ENCODE measurements at regions not wholly inside any gene's neighbourhood (a gene's known extent, or its start where the extent isn't known, plus 50 kb on each side); places are given as distances from the start of the nearest gene placed in this dataset.
"Not testable (repeated sequence)": the region's sequence is repeated elsewhere in the genome, so short reads cannot be mapped to it uniquely, and the experiment has no call there.

DNA sequence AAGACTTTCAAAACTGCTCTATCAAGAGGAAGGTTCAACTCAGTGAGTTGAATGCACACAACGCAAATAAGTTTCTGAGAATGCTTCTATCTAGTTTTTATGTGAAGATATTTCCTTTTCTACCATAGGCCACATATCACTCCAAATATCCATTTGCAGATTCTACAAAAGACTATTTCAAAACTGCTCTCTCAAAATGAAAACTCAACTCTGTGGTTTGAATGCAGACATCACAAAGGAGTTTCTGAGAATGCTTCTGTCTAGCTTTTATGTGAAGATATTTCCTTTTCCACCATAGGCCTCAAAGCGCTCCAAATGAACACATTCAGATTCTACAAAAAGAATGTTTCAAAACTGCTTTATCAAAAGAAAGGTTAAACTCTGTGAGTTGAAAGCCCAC is 1093.1 kb upstream of the DEFB115 start:
- not testable (repeated sequence) for DNase-seq

DNA sequence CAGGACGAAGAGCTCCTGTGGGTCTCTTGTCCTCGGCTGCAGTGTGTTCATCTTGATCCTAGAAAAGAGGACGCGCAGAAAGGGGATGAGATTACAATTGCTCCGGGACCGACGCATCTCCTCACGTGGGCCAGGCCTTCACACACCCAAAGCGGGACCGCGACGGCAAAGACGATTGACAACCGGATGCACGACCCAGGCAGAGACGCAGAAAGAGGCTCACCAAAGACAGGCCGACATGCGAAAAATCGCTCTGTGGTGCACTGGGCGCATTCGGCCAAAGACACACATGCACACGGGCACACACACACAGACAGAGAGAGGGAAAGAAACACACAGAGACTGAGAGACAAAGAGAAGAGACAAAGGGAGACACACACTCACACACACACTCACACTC is 1089.9 kb upstream of the DEFB115 start:
- no peak for DNase-seq

DNA sequence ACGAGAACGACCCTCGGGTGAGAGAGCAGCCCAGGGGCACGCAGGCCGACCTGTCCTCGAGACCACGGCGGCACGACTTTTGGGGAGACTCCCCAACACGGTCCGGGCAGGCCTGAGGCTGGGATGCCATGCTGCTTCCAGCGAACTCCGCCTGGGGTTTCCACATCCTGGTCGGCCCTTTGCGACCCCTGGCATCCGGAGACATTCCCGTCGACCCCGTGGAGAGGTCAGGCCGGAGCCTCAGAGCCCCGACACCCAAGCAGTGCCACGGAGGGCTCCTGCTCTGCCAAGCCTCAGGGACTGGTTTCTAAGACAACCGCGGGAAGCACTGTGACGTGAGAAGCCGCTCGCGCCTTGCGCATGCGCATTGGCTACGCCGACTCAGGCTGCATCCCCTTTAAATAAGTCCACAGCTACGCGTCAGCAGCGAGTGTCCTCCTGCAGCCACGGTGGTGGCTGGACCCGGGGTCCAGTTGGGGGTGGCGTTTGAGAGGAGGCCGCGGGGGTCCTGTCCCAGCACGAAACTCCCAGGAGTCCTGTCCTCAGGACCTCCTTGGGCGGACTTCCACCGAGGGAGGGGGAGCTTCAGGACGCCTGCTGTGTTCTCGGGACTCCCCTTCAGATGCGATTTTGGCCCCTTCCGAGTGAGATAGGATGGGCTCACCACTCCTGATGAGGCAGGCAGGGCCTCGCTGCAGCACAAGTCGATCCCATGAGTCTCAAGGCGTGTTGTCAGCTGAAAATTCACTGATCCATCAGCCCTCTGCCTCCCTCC is 1089.3 kb upstream of the DEFB115 start:
- peak; percentile 23 for DNase-seq

DNA sequence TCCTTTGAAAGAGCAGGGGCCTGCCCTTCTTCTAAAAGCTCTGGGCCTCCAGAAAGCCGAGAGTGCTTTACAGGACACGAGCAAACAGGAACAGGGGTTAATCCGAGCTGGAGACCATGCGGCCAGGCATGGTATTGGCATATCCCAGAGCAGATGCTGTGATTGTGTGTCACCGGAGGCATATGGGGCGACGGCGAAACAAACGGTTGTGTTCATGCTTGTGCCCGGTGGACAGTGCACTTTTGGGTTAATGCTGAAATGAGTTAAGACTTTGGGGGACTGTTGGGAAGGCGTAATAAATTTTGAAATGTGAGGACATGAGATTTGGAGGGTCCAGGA is 1088.7 kb upstream of the DEFB115 start:
- DNase-seq: no peak

DNA sequence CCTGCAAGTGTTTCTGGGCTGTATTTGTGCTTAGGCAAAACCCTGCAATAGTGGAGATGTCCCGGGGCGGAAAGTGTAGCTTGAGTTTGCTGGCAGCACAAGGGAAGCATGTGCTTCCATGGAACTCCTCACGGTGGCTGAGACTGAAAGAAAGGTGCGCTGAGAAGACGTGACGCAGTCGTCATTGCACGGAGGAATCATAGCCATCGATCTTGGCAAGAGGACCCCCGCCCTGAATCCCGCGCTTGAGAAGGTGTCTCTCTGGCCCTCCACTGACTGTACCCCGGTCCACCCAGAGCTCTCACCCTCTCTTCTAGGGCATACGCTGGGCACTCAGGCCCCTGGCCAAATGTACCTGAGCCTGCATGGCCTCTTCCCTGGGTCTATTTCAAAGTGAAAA is 1081.8 kb upstream of the DEFB115 start:
- DNase-seq: no peak

DNA sequence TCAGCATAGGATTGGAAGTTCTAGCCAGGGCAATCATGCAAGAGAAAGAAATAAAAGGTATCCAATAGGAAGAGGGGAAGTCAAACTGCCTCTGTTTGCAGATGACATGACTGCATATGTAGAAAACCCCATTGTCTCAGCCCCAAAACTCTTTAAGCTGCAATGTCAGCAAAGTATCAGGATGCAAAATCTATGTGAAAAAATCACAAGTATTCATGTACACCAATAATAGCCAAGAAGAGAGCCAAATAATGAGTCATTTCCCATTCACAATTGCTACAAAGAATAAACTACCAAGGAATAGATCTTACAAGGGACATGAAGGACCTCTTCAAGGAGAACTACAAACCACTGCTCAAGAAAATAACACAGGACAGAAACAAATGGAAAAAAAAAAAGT is 1074.3 kb upstream of the DEFB115 start:
- DNase-seq: not testable (repeated sequence)

DNA sequence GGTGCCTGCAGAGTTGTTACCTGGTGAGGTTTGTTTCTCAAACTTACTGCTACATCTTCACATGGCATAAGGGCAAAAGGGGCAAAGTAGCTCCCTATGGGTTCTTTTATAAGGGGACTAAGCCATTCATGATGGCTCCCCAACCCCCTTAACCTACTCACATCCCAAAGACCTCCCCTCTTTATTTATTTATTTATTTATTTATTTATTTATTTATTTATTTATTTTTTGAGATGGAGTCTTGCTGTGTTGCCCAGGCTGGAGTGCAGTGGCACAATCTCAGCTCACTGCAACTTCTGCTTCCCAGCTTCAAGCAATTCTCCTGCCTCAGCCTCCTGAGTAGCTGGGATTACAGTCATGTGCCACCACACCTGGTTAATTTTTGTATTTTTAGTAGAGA is 1065.7 kb upstream of the DEFB115 start:
- DNase-seq: not testable (repeated sequence)

DNA sequence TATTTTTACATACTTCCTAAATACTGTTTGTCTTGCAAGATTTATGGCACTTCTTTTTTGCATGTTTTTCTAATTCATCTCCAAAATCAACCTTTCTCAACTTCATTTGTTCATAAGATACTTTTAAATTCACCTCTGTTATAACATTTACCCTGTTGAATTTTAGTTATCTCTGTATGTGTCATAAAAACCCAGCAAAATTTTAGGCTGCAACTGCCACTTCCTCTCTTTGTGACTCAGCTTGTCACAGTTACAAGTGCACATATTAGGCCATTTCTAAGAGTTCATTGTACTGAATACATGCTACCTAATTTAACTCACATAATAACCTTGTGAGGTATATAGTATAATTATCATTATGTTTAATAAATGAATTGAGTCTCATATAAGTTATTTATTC is 1023.0 kb upstream of the DEFB115 start:
- peak; percentile 63 for DNase-seq

DNA sequence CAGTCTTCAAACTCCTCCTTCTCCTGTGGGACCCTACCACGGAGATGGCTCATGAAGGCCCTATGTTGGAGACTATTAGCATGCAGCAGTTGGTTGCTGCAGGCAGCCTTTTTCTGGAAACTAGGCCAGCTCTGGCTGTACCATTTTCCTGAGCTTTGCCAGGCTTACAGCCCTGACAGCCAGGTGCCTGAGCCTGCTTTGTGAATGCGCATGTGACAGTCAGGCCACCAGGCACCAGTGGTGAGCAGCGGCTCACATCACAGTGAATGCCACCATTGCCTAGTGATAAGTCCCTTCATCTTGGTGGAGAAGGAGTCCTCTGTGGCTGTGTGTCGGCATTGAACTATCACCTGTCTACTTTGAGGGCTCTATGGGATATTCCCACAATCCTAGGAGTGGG is 982.4 kb upstream of the DEFB115 start:
- DNase-seq: not testable (repeated sequence)

DNA sequence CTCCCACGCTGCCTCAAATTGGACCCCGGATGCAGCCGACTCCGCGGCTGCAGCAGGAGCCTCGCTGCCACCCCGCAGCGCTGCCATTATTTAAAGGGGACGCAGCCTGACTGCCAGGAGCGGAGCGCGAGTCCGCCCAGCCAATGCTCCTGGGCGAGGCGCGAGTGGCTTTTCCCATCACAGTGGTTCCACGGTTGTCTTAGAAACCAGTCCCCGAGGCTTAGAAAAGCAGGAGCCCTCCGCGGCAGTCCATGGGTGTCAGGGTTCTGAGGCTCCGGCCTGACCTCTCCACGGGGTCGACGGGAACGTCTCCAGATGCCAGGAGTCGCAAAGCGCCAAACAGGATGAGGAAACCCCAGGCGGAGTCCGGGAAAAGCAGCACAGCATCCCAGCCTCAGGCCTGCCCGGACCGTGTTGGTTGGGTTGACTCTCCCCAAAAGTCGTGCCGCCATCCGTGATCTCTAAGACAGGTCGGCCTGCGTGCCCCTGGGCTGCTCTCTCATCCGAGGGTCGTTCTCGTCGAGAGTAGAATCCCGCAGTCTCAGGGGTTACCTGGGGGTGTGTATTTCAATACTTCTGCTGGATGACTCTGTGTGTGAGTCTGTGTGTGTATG is 975.8 kb upstream of the DEFB115 start:
- DNase-seq: no peak

DNA sequence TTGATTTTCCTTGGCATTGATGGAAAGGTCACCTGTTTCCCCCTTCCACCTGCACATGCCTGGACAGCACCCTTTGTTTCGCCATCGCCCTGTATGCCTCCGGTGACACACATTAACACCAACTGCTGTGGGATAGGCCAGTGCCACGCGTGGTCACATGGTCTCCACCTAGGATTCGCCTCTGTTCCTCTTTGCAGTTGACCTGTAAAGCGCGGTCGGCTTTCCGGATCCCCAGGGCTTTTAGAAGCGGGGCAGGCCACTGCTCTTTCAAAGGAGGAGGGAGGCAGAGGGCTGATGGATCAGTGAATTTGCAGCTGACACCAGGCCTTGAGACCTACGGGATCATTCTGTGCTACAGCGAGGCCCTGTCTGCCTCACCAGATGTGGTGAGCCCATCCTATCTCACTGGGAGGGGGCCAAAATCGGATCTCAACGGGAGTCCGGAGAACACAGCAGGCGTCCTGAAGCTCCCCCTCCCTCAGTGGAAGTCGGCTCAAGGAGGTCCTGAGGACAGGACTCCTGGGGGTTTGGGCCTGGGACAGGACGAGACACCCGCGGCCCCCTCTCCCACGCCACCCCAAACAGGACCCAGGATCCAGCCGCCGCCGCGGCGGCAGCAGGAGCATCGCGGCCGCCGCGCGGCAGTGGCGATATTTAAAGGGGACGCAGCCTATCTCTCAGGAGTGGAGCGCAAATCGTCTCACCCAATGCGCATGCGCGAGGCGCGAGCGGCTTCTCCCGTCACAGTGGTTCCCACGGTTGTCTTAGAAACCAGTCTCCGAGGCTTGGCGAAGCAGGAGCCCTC is 973.8 kb upstream of the DEFB115 start:
- DNase-seq: peak; percentile 86

DNA sequence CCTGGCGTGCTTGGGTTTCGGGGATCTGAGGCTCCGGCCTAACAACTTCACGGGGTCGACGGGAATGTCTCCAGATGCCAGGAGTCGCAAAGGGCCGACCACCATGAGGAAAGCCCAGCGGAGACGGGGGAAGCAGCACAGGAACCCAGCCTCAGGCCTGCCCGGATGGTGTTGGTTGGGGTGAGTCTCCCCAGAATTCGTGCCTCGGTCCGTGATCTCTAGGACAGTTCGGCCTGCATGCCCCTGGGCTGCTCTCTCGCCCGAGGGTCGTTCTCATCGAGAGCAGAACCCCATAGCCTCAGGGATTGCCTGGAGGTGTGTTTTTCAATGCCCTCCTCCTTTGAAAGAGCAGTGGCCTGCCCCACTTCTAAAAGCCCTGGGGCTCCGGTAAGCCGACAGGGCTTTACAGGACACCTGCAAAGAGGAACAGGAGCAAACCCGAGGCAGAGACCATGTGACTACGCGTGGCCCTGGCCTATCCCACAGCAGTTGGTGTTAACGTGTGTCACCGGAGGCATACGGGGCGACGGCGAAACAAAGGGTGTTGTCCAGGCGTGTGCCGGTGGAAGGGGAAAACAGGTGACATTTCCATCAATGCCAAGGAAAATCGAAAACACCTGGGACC is 973.1 kb upstream of the DEFB115 start:
- DNase-seq: no peak

DNA sequence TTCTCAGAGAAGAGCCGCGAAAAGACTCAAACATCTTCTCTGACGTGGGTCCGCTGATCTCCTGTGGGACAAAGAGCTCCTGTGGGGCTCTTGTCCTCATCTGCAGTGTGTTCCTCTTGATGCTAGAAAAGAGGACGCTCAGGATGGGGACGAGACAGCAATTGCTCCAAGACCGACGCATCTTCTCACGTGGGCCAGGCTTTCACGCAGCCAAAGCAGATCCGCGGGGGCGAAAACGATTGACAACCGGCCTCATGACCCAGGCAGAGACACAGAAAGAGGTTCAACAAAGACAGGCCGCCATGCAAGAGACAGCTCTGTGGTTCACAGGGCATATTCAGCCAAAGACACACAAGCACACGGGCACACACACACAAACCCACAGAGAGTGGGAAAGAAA is 971.8 kb upstream of the DEFB115 start:
- DNase-seq: no peak

DNA sequence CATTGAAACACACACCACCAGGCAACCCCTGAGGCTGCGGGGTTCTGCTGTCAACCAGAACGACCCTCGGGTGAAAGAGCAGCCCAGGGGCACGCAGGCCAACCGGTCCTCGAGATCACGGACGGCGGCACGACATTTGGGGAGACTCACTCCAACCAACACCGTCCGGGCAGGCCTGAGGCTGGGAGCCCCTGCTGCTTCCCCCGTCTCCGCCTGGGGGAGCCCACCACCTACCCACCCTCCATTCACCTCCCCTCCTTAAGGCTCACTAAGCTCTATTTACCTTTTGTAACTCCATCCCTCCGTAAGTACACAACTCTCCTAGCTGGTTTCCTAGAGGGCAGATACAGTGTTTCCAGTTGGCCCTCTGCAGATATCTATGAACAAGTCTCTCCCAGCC is 971.3 kb upstream of the DEFB115 start:
- no peak for DNase-seq

DNA sequence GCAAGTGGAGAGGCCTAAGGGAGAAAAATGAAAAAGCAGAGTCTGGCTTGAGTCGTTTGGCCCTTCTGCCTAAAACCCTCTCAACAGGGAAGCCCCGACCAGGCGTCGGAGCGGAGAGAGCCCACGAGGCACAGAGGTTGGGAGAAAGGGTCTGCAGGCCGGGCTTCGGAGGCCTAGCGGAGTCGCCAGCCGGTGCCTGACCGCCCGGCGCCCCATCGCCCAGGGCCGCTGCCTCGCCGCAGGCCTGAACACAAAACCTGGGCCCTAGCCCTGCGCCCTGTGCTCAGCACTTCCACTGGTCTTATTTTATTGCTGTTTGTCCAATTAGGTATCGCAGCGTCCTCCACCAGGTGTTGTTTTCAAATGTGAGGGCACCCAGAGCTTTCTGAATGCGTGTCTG is 970.0 kb upstream of the DEFB115 start:
- not testable (repeated sequence) for DNase-seq

DNA sequence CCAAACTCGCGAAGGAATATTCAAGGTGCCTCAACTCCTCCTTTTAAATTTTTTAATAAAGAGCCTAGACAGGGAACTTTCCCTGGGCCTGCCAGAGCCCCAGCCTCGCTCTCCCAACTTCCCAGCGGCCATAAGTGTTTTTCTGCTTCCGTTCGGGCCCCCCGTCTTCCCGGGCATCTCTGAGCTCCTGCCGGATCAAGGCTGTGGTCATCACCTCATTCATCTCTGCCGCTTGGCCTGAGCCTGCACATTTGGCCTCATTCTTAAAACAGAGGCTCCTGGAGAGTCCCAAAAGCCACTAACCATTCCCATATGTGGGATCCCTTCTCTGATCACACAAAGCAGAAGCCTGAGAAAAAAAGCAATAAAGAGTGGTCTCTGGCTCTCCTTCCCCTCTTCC is 969.1 kb upstream of the DEFB115 start:
- DNase-seq: no peak

DNA sequence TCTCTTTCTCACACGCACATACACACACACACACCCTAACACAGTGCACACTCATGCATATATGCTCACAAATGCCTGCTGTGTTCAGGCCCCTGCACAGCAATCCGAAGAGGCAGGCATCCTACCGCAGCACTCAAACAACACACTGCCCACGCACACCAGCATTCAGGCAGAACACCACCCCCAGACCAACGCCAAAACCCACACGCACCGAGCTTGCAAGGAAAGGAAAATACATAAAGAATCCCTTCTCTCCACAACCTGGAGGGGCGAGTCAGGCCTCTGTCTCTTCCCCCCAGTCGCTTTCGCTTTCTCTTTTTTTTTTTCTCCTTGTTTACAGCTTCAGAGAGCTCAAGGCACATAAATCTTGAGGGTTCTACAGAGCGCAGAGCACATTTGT is 968.4 kb upstream of the DEFB115 start:
- peak; percentile 41 for DNase-seq

DNA sequence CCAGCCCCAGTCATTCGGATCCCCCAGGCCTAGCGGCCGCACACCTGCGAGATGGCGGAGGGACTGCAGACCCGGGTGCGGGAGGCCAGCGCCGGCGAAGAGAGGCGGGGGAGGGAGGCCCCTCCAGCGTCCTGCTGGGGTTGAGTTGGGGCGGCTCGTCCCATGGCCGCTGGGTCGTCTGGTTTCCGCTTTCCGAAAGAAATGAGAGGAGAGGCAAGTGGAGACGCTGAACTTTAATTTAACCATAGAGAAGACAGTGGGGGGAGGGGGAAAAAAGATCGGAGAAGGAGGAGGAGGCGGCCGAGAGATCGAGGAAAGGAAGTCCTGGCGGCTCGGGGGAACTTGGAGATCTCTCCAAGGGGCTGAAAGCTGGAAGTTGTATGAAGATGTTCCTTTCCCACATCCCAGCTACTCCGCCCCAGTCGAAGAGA is 967.7 kb upstream of the DEFB115 start:
- DNase-seq: peak; percentile 71

DNA sequence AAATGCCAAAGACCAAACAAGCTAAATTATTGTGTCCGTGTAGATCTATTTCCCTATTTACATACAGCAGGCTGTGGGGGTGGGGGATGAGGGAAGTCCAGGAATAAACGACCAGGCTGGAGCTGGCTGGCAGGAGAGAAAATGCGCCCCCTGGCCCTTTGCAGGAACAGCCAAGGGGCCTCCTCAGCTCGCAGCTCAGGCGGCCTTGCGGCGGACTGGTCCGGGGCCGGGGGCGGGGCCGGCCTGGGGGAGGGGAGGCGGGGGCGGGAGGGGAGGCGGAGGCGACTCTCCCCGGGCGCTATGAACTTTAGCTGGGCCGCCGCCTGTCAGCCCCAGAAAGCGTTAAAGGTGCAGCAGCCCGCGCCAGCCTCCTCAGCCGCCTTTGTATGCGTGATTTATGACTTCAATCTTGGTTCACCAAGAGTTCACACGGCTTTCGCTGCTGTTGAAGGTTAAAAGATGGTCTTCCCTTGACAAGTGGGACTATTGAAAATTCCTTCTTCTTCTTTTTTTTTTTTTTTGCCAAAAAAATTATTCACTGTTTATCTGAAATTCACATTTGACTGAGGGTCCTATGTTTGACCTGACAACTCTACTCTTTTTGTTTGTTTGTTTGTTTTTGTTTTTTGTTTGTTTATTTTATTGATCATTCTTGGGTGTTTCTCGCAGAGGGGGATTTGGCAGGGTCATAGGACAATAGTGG is 967.0 kb upstream of the DEFB115 start:
- DNase-seq: peak; percentile 82

DNA sequence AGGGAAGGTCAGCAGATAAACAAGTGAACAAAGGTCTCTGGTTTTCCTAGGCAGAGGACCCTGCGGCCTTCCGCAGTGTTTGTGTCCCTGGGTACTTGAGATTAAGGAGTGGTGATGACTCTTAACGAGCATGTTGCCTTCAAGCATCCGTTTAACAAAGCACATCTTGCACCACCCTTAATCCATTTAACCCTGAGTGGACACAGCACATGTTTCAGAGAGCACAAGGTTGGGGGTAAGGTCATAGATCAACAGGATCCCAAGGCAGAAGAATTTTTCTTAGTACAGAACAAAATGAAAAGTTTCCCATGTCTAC is 966.4 kb upstream of the DEFB115 start:
- DNase-seq: not testable (repeated sequence)

DNA sequence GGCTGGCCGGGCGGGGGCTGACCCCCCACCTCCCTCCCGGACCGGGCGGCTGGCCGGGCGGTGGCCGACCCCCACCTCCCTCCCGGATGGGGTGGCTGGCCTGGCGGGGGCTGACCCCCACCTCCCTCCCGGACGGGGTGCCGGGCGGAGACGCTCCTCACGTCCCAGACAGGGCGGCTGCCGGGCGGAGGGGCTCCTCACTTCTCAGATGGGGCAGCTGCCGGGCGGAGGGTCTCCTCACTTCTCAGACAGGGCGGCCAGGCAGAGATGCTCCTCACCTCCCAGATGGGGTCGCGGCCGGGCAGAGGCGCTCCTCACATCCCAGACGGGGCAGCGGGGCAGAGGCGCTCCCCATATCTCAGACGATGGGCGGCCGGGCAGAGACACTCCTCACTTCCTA is 965.8 kb upstream of the DEFB115 start:
- not testable (repeated sequence) for DNase-seq

DNA sequence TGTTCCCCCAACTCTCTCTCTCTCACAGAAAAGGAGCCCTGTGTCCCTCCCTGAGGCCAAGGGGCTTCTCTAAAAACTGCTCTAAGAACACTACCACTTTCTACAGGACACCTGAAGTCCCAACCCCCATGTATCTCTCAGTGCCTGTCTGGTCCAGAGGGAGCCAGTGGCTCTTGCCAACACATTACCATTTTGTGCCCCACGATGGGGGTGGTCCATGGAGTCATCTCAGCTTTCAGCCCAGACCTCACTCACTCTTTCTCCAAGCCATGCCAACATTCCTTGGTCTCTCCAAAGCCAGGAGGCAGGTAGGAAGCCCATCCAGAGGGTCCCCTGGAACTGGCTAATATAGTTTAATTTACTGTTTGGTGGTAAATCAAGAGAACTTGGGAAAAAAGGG is 962.1 kb upstream of the DEFB115 start:
- not testable (repeated sequence) for DNase-seq

DNA sequence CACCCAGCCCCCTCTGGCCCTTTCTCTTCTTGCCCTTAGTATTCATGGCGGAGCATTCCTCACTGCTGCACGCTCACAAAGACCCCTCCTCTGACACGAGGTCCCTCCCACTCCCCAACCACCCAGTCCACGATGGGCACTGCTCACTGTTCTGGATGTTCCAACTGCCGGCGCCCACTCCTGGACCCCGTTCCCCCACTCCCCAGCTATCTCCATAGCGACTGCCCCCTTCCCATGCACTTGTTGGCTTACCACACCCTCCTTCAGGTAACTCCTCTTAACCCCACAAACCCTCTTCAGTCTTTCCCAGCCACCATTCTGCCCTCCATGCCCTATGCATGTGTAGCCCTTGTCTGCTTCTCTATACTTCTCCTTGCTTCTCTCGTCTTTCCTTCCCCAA is 961.5 kb upstream of the DEFB115 start:
- DNase-seq: not testable (repeated sequence)

Measured in hematopoietic multipotent progenitor cell treated with erythropoietin and hydrocortisone succinate and interleukin-3 and kit ligand, for 4 days (in vitro differentiated cells).